NCI-H2171 treated with DMSO at 0.1 percent for 48 hours (cell line): ENCODE measurements at regions not wholly inside any gene's neighbourhood (a gene's known extent, or its start where the extent isn't known, plus 50 kb on each side); places are given as distances from the start of the nearest gene placed in this dataset.

Source experiments
- DNase-seq: peaks from one replicate; lab custom pipeline; 2025; lab: John Stamatoyannopoulos, UW

GRCh38 chr17:413016-413350 is 60.4 kb upstream of the RPH3AL start:
- no peak for DNase-seq

DNA sequence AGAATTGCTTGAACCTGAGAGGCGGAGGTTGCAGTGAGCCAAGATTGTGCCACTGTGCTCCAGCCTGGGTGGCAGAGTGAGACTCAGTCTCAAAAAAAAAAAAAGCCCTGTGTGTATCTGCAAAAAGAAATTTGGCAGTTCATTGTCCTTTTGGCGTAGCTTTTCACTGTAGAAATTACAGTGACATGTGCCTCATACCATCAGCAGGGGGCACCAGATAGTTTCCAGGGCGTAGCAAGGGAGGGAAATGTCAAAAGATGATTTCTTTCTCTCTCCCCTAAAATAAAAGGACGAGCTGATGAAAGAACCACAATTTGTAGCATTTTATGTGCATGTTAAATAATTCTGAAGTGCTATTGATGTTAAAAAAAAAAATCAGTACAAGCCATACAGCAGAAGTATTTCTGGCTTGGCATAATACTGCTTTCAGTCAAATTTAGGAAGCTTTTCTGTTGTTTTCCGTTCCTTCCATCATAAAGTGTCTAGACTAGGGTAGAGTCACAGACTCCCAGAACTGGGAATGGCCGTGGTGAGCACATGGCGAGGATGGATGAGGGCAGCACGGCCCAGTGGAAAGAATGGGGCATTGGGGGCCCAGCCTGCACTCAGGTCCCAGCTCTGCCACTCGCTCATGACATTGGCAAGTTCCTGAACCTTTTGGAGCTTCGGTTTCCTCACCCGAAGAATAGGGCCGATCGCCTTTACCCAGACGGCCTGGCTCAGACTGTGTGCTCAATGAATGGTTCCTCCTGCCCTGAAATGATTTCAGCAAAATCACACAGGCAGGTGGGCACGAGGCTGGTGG is 59.8 kb upstream of the RPH3AL start:
- peak; percentile 56 for DNase-seq

GRCh38 chr17:411421-412120 is 59.0 kb upstream of the RPH3AL start:
- DNase-seq = no peak

DNA sequence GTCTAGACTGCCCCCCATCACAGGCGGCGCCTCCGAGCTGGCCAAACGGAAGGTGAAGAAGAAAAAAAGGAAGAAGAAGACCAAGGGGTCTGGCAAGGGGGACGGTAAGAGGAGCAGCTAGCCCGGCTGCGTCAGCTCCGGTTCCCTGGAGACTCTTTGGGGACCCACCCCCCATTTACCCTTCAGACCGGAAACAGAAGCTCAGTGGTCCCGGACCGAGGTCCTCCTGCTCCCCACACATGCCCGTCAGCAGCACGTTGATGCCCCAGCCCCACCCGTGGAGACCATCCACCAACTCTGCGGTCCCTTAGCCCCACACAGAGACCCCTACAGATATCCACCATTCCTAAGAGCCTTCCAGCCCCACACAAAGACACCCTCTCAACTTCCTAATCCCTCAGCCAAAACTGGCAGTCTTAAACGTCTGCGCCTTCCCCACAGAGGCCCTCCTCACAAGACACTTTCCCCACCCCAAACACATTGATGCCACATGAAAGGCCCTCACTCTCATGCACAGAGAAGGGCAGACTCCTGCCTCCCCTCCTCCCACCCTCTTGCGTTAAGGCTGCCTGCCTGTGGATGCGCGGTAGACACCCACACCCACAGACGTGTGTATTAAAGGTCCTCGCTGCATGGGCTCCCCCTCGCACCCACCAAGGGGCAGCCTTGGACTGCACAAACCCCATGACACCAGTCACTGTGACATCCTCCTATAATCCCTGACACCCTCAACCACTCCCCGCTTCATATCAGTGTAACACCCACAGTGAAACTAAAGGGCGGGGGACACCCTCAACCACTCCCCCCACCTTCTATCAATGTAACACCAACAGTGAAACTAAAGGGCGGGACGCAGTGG is 58.2 kb upstream of the RPH3AL start:
- peak; percentile 26 for DNase-seq

DNA sequence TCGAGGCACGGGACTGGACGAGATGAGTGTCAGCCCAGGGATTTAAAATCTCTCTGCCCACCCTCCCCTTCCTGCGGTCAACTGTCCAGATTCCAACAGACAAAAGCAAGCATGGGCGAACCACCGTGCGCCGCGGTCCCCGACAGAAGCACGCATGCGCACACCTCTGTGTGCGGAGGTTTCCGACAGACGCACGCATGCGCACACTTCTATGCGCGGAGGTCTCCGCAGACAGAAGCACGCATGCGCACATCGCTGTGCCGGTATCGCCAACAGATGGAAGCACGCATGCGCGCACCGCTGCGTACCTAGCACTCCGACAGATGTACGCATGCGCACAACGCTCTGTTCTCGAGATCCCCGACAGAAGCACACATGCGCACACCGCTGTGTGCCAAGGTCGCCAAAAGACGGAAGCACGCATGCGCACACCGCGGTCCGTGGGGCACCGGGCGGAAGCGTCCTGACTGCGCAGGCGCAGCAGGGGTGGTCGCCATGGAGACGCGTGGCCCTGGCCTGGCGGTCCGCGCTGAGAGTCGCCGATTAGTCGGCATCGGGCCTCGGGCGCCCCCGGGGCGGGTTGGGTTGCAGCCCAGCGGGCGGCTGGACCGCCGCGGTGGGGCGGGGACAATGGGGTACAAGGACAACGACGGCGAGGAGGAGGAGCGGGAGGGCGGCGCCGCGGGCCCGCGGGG is 57.4 kb upstream of the RPH3AL start:
- DNase-seq = peak; percentile 99

DNA sequence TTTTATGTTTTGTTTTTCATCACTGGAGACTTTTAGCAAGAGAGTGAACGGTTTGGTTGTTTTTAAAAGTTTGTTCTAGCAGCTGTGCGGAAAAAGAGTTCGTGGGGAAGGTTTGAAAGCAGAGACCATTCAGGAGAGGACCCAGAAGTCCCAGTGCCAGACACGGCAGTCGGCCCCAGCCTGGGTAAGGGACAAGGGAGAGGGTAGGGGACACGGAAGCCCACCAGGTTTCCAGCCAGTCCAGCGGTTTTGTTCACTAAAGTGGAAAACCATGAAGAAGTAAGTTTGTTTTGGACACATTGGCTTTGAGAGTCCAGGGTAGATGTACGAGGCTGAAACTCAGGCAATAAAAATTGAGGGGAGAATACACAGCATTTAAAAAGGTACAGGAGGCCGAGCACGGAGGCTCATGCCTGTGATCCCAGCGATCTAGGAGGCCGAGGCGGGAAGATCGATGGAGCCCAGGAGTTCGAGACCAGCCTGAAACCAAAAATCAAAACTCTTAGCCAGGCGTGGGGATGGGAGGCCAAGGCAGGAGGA is 56.8 kb upstream of the RPH3AL start:
- DNase-seq = no peak

DNA sequence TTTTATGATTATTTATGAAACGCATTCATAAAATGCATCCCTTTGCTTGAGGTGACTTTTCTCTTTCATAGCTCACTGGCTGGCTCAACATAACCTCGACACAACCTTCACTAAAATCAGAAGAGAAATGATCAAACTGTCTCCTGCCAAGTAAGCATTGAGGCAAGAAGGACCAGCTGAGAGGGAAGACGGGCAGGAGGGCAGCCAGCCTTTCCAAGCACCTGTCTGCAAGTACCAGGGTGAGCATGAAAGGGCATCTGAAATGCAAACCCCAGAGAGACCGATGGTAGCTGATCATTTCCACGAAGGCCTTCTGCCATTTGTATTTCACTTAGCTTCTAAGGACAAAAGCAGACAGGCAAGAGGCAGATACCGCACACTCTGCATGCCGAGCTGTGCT is 52.1 kb upstream of the RPH3AL start:
- DNase-seq = no peak
